ENCODE measurements at regions not wholly inside any gene's neighbourhood (a gene's known extent, or its start where the extent isn't known, plus 50 kb on each side); places are given as distances from the start of the nearest gene placed in this dataset.

- no peak for TF ChIP-seq CREB1 (IDR thresholded peaks at IDR 0.05; ENCODE audit: low read depth)
- TF ChIP-seq RAD21 (IDR thresholded peaks at IDR 0.05; ENCODE audit: low read depth): no peak
- TF ChIP-seq FOXM1 (IDR thresholded peaks at IDR 0.05; ENCODE audit: borderline replicate concordance, low read depth): no peak
- TF ChIP-seq TCF12 (IDR thresholded peaks at IDR 0.05; ENCODE audit: low read depth): no peak
- no peak for TF ChIP-seq EP300 (IDR thresholded peaks at IDR 0.05; ENCODE audit: borderline replicate concordance)
Observed at GRCh38 chr6:6537488-6538260, 50.8 kb upstream of the LY86 start.

GRCh38 chr6:6538261-6538660 is 50.3 kb upstream of the LY86 start:
- TF ChIP-seq MAX (IDR thresholded peaks at IDR 0.05): no peak
- no peak for TF ChIP-seq FOXM1 (IDR thresholded peaks at IDR 0.05; ENCODE audit: borderline replicate concordance, low read depth)
- TF ChIP-seq REST (IDR thresholded peaks at IDR 0.05; ENCODE audit: low read depth): no peak
- TF ChIP-seq TAF1 (IDR thresholded peaks at IDR 0.05; ENCODE audit: low read depth): no peak
- TF ChIP-seq RAD21 (IDR thresholded peaks at IDR 0.05; ENCODE audit: low read depth): no peak
- no peak for TF ChIP-seq ZBTB7A (IDR thresholded peaks at IDR 0.05; ENCODE audit: low read depth)
- no peak for TF ChIP-seq CEBPB (IDR thresholded peaks at IDR 0.05)
- TF ChIP-seq USF1 (IDR thresholded peaks at IDR 0.05): no peak
- no peak for TF ChIP-seq TEAD4 (IDR thresholded peaks at IDR 0.05)
- no peak for TF ChIP-seq YY1 (IDR thresholded peaks at IDR 0.05; ENCODE audit: low read depth)
- no peak for TF ChIP-seq EGR1 (IDR thresholded peaks at IDR 0.05)
- no peak for TF ChIP-seq EP300 (IDR thresholded peaks at IDR 0.05; ENCODE audit: borderline replicate concordance)
- no peak for TF ChIP-seq CREB1 (IDR thresholded peaks at IDR 0.05; ENCODE audit: low read depth)
- no peak for TF ChIP-seq TCF12 (IDR thresholded peaks at IDR 0.05; ENCODE audit: low read depth)
- TF ChIP-seq NFIC (IDR thresholded peaks at IDR 0.05): no peak
